ENCODE measurements at regions not wholly inside any gene's neighbourhood (a gene's known extent, or its start where the extent isn't known, plus 50 kb on each side); places are given as distances from the start of the nearest gene placed in this dataset.

DNA sequence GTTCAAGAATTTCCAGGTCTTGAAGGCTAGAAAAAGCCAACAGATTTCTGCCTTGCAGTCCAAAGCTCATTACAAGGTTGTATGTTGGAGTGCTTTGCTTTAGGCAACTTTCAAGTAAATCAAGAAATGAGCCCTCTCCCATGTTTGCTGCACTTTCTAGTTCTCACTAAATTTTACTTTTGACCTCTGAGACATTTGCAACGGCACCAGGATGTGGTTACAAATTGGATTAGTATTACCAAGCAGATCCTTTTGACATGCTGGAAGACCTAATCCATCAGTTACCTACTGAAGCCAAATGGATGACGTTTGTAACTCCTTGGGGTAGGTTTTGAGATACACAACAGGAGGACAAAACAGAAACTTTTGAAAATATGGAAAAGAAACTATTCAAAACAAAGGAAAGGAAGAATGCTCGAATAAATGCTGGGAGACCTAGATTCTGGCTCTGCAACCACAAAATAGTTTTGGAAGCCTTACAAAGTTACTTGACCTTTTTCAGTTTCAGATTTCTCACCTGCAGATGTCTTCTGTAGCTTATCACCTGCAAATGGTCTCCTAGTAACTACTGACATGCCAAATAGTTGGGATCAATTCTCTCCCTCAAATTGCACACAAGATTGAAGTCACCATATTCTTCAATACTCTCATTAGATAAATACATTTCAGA, 251.7 kb upstream of the ADGRL2 start:
- TF ChIP-seq, protein P1, sequence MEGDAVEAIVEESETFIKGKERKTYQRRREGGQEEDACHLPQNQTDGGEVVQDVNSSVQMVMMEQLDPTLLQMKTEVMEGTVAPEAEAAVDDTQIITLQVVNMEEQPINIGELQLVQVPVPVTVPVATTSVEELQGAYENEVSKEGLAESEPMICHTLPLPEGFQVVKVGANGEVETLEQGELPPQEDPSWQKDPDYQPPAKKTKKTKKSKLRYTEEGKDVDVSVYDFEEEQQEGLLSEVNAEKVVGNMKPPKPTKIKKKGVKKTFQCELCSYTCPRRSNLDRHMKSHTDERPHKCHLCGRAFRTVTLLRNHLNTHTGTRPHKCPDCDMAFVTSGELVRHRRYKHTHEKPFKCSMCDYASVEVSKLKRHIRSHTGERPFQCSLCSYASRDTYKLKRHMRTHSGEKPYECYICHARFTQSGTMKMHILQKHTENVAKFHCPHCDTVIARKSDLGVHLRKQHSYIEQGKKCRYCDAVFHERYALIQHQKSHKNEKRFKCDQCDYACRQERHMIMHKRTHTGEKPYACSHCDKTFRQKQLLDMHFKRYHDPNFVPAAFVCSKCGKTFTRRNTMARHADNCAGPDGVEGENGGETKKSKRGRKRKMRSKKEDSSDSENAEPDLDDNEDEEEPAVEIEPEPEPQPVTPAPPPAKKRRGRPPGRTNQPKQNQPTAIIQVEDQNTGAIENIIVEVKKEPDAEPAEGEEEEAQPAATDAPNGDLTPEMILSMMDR (IDR thresholded peaks at IDR 0.05) = no peak
- TF ChIP-seq POLR2A (IDR thresholded peaks at IDR 0.05) = no peak
